GM23338 (cell line): ENCODE measurements at regions not wholly inside any gene's neighbourhood (a gene's known extent, or its start where the extent isn't known, plus 50 kb on each side); places are given as distances from the start of the nearest gene placed in this dataset.
"Not testable (repeated sequence)": the region's sequence is repeated elsewhere in the genome, so short reads cannot be mapped to it uniquely, and the experiment has no call there.

Experiments used
- ATAC-seq: fragments of 200-7000 bp; cut with Tn5 transposase; 3 replicates; pipeline ENCODE4 v1.9.1; 2020
- DNase-seq: peaks from one replicate; pipeline ENCODE4 v3.0.0-alpha.2; 2015; ENCODE audit warnings: low spot score
- H2AFZ ChIP-seq: fragments of 200-600 bp; sonication (generic); 2 replicates; pipeline ENCODE4 v1.8.0; 2016; ENCODE audit warnings: antibody characterized with exemption, mild to moderate bottlenecking, moderate library complexity
- H3F3A ChIP-seq: fragments of 200-600 bp; sonication (generic); replicated peaks from 2 replicates; pipeline ENCODE4 v1.8.0; 2017; ENCODE audit warnings: antibody characterized with exemption, mixed run types, low read depth
- H3K27ac ChIP-seq: fragments of 200-600 bp; sonication (generic); 2 replicates; pipeline ENCODE4 v1.6.1; 2016; ENCODE audit warnings: low read depth
- H3K27me3 ChIP-seq: fragments of 200-600 bp; sonication (generic); 2 replicates; pipeline ENCODE4 v1.8.0; 2016; ENCODE audit warnings: mild to moderate bottlenecking, mixed run types, moderate library complexity; ENCODE audit not compliant: insufficient read depth
- H3K36me3 ChIP-seq: fragments of 200-600 bp; sonication (generic); 2 replicates; pipeline ENCODE4 v1.8.0; 2016; ENCODE audit warnings: mild to moderate bottlenecking; ENCODE audit not compliant: insufficient read depth
- H3K4me1 ChIP-seq: fragments of 200-600 bp; sonication (generic); 2 replicates; pipeline ENCODE4 v1.8.0; 2016; ENCODE audit warnings: mild to moderate bottlenecking, moderate library complexity; ENCODE audit not compliant: insufficient read depth
- H3K4me2 ChIP-seq: fragments of 200-600 bp; sonication (generic); 2 replicates; pipeline ENCODE4 v1.7.1; 2017; ENCODE audit warnings: mixed run types
- H3K4me3 ChIP-seq: fragments of 200-600 bp; sonication (generic); 2 replicates; pipeline ENCODE4 v1.6.1; 2016; ENCODE audit warnings: mixed run types
- H3K79me2 ChIP-seq: fragments of 200-600 bp; sonication (generic); replicated peaks from 2 replicates; pipeline ENCODE4 v1.8.0; 2017; ENCODE audit warnings: mild to moderate bottlenecking; ENCODE audit not compliant: insufficient read depth
- H3K9me2 ChIP-seq: fragments of 200-600 bp; sonication (generic); 2 replicates; pipeline ENCODE4 v1.8.0; 2017; ENCODE audit not compliant: insufficient read depth
- H4K20me1 ChIP-seq: fragments of 200-600 bp; sonication (generic); replicated peaks from 2 replicates; pipeline ENCODE4 v1.8.0; 2017; ENCODE audit warnings: mild to moderate bottlenecking; ENCODE audit not compliant: insufficient read depth
- H3K27ac Mint-ChIP-seq: 2 replicates; pipeline ENCODE4 v1.8.0; 2020; ENCODE audit warnings: inconsistent platforms, mild to moderate bottlenecking, moderate library complexity, mixed read lengths
- H3K27me3 Mint-ChIP-seq: 3 replicates; pipeline ENCODE4 v1.8.0; 2022; ENCODE audit warnings: low read depth, mild to moderate bottlenecking, moderate library complexity, mixed read lengths, inconsistent platforms; ENCODE audit not compliant: insufficient read depth, poor library complexity
- H3K36me3 Mint-ChIP-seq: 3 replicates; pipeline ENCODE4 v1.8.0; 2021; ENCODE audit warnings: low read depth, mild to moderate bottlenecking, inconsistent platforms, moderate library complexity, mixed read lengths
- H3K4me1 Mint-ChIP-seq: 3 replicates; pipeline ENCODE4 v1.8.0; 2020; ENCODE audit warnings: mild to moderate bottlenecking, inconsistent platforms, mixed read lengths
- H3K4me3 Mint-ChIP-seq: 3 replicates; pipeline ENCODE4 v1.8.0; 2021; ENCODE audit warnings: moderate library complexity, mild to moderate bottlenecking, inconsistent platforms, mixed read lengths
- H3K9me3 Mint-ChIP-seq: 3 replicates; pipeline ENCODE4 v1.8.0; 2020; ENCODE audit warnings: moderate library complexity, mild to moderate bottlenecking, inconsistent platforms, mixed read lengths
- CREB1 ChIP-seq: fragments of 250-450 bp; sonication (Bioruptor Pico); IDR thresholded peaks from 2 replicates; pipeline ENCODE4 v1.5.0; 2020; ENCODE audit warnings: low read depth, mild to moderate bottlenecking, moderate library complexity
- ETS1 ChIP-seq: IDR thresholded peaks from 2 replicates; pipeline ENCODE4 v1.6.1; 2016; ENCODE audit warnings: antibody characterized with exemption
- POLR2AphosphoS5 ChIP-seq: IDR thresholded peaks from 2 replicates; pipeline ENCODE4 v1.6.1; 2016; ENCODE audit warnings: antibody characterized with exemption, low read depth
- STAT1 ChIP-seq: IDR thresholded peaks from one replicate; pipeline ENCODE4 v1.6.1; 2016; ENCODE audit warnings: antibody characterized with exemption; ENCODE audit not compliant: unreplicated experiment
- ZNF331 ChIP-seq: fragments of 250-450 bp; sonication (Bioruptor Pico); IDR thresholded peaks from 2 replicates; pipeline ENCODE4 v1.5.0; 2020; ENCODE audit warnings: low read depth, mild to moderate bottlenecking, moderate library complexity
- ZNF462 ChIP-seq: fragments of 250-450 bp; sonication (Bioruptor Pico); IDR thresholded peaks from 2 replicates; pipeline ENCODE4 v1.5.0; 2020; ENCODE audit warnings: mild to moderate bottlenecking, moderate library complexity

- no peak for ATAC-seq
- no peak for TF ChIP-seq ZNF331 (CRISPR knock-in tag)
- TF ChIP-seq POLR2AphosphoS5, result no peak
- TF ChIP-seq STAT1, result no peak
- TF ChIP-seq CREB1 (CRISPR knock-in tag), result no peak
- no peak for TF ChIP-seq ETS1
- no peak for TF ChIP-seq ZNF462 (CRISPR knock-in tag)
- peaks cover 6% of the 10 kb centered on the region; the same call in 1 of the 2 replicates for H3K4me1 ChIP-seq
- no peaks in the 10 kb centered on the region for H4K20me1 ChIP-seq
- no peaks in the 10 kb centered on the region for H3K36me3 Mint-ChIP-seq
- H3K9me2 ChIP-seq, result no peaks in the 10 kb centered on the region
- no peaks in the 10 kb centered on the region for H3K79me2 ChIP-seq
- no peaks in the 10 kb centered on the region for H3K9me3 Mint-ChIP-seq
- no peaks in the 10 kb centered on the region for H3F3A ChIP-seq
- no peaks in the 10 kb centered on the region for H3K36me3 ChIP-seq
- no peak overlapping the region for H3K27ac Mint-ChIP-seq
- H3K4me3 Mint-ChIP-seq, result no peak overlapping the region
- H3K27me3 Mint-ChIP-seq, result peaks cover 2% of the 10 kb centered on the region
- peaks cover 11% of the 10 kb centered on the region for H3K4me1 Mint-ChIP-seq
- no peak overlapping the region for H3K27ac ChIP-seq
- H3K4me3 ChIP-seq, result no peak overlapping the region
- H3K27me3 ChIP-seq, result no peaks in the 10 kb centered on the region
- DNase-seq, result no peak
- H3K4me2 ChIP-seq, result no peak overlapping the region
- 0 out of 2 replicates have a peak overlapping the region, but pooled peaks have one; percentile 12 for H2AFZ ChIP-seq
Measured at GRCh38 chr2:150204451-150204850, 283.0 kb downstream of the RND3 start.

- 0 out of 2 replicates have a peak, but pooled peaks cover 11% of the 10 kb centered on the region for H3K9me2 ChIP-seq
- not testable (repeated sequence) for H3K4me3 ChIP-seq, H3K79me2 ChIP-seq, H3K27ac ChIP-seq, H3K36me3 ChIP-seq, H4K20me1 ChIP-seq, H3K4me1 Mint-ChIP-seq, DNase-seq, H3K4me1 ChIP-seq, H3K27me3 ChIP-seq, H3K27me3 Mint-ChIP-seq, H3K36me3 Mint-ChIP-seq, H3K9me3 Mint-ChIP-seq, H3K27ac Mint-ChIP-seq, ATAC-seq, H3K4me3 Mint-ChIP-seq, H2AFZ ChIP-seq, H3F3A ChIP-seq, H3K4me2 ChIP-seq
Measured at GRCh38 chr2:150194816-150195215, 292.7 kb downstream of the RND3 start.
